Type B pancreatic cell (in vitro differentiated cells): ENCODE measurements at regions not wholly inside any gene's neighbourhood (a gene's known extent, or its start where the extent isn't known, plus 50 kb on each side); places are given as distances from the start of the nearest gene placed in this dataset.

Experiments
- DNase-seq: peaks from one replicate; pipeline ENCODE4 v3.0.0; 2021; ENCODE audit warnings: mixed read lengths; ENCODE audit not compliant: unreplicated experiment; ENCODE audit errors: extremely low spot score
- H3K27ac Mint-ChIP-seq: 2 replicates; pipeline ENCODE4 v1.8.0; 2021; ENCODE audit warnings: mild to moderate bottlenecking, mixed read lengths
- H3K27me3 Mint-ChIP-seq: 2 replicates; pipeline ENCODE4 v1.8.0; 2021; ENCODE audit warnings: mixed read lengths
- H3K36me3 Mint-ChIP-seq: 2 replicates; pipeline ENCODE4 v1.8.0; 2021; ENCODE audit warnings: mixed read lengths
- H3K4me1 Mint-ChIP-seq: one replicate; pipeline ENCODE4 v1.8.0; 2021; ENCODE audit warnings: mixed read lengths; ENCODE audit not compliant: unreplicated experiment
- H3K4me3 Mint-ChIP-seq: 2 replicates; pipeline ENCODE4 v1.8.0; 2021; ENCODE audit warnings: mild to moderate bottlenecking, mixed read lengths
- H3K9me3 Mint-ChIP-seq: 2 replicates; pipeline ENCODE4 v1.8.0; 2021; ENCODE audit warnings: mixed read lengths
- TF ChIP-seq, protein P1 (sequence below): fragments of 200-600 bp; sonication (generic); conservative IDR thresholded peaks from 2 replicates; pipeline ENCODE4 v1.5.0; 2021; ENCODE audit warnings: antibody characterized with exemption, mild to moderate bottlenecking

DNA sequence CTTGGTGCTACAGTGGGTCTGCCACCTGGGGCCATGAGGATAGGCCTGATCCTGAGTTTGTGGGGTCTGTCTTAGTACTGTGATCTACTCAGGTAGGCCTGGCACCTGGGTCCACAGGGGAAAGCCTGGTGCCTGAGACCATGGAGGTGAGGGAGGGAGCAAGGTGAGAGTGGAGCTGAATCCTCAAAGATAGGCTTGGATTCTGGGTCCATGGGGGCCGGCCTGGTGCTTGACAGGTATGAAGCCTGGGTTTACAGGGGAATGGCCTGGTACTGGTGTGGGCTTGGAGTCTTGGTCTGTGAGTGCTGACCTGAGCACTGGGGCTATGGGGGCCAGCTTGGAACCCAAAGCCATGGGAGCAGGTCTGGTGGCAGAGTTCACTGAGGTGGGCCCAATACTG lies 439.2 kb upstream of the SMARCA2 start:
- TF ChIP-seq, protein P1, sequence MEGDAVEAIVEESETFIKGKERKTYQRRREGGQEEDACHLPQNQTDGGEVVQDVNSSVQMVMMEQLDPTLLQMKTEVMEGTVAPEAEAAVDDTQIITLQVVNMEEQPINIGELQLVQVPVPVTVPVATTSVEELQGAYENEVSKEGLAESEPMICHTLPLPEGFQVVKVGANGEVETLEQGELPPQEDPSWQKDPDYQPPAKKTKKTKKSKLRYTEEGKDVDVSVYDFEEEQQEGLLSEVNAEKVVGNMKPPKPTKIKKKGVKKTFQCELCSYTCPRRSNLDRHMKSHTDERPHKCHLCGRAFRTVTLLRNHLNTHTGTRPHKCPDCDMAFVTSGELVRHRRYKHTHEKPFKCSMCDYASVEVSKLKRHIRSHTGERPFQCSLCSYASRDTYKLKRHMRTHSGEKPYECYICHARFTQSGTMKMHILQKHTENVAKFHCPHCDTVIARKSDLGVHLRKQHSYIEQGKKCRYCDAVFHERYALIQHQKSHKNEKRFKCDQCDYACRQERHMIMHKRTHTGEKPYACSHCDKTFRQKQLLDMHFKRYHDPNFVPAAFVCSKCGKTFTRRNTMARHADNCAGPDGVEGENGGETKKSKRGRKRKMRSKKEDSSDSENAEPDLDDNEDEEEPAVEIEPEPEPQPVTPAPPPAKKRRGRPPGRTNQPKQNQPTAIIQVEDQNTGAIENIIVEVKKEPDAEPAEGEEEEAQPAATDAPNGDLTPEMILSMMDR = no peak
- Mint-ChIP-seq H3K4me3 (no peak overlapping the region), H3K9me3 (no peaks in the 10 kb centered on the region)

GRCh38 chr9:1580215-1580614 lies 434.9 kb upstream of the SMARCA2 start:
- H3K27me3 Mint-ChIP-seq = no peaks in the 10 kb centered on the region
- no peaks in the 10 kb centered on the region for H3K36me3 Mint-ChIP-seq
- no peaks in the 10 kb centered on the region for H3K4me1 Mint-ChIP-seq
- H3K27ac Mint-ChIP-seq = no peak overlapping the region
- TF ChIP-seq, protein P1 = no peak
- H3K9me3 Mint-ChIP-seq = no peaks in the 10 kb centered on the region
- H3K4me3 Mint-ChIP-seq = no peak overlapping the region
- no peak for DNase-seq

More for the DNA sequence above, 439.2 kb upstream of the SMARCA2 start:
- DNase-seq = no peak
- Mint-ChIP-seq H3K27ac (no peak overlapping the region), H3K36me3 (no peaks in the 10 kb centered on the region), H3K4me1 (no peaks in the 10 kb centered on the region), H3K27me3 (no peaks in the 10 kb centered on the region)

DNA sequence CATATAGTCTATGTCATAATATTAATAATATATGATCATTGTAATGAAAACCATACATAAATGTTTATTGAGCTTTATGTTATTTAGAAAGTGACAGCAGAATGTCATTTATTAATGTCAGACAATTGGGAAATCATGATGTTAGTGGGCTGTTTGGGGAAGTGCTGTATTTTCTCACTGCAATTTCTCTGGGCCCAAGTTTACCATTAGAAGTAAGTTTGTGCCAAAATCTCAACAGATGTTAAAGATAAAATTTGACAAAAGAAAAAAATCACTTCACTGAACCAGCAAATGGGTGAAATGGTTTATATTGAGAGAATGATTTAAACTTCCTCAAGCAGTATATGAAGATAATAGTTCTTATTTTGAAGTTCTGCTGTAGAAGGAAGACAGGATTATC lies 433.2 kb upstream of the SMARCA2 start:
- no peaks in the 10 kb centered on the region for H3K9me3 Mint-ChIP-seq
- no peak overlapping the region for H3K27ac Mint-ChIP-seq
- H3K27me3 Mint-ChIP-seq = peaks cover 7% of the 10 kb centered on the region
- H3K4me1 Mint-ChIP-seq = no peaks in the 10 kb centered on the region
- TF ChIP-seq, protein P1 = no peak
- no peak for DNase-seq
- no peak overlapping the region for H3K4me3 Mint-ChIP-seq
- no peaks in the 10 kb centered on the region for H3K36me3 Mint-ChIP-seq

DNA sequence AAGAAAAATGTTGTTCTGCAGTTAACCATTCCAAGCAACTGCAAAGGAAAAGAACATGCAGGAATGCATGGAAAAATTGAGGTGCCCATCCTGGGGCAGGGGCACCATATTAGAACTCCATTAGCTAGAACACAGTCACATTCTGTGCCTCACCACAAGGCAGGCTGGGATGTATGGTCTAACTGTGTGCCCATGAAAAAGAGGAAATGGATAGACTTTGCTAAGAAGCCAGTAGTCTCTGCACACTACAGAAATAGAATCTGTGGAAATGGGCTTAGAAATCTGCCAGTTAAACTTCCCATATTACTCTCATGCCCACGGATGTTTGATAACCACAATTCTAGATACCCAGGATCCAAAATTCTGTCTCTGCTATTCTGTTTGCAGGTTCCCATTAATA lies 423.8 kb upstream of the SMARCA2 start:
- H3K36me3 Mint-ChIP-seq = no peaks in the 10 kb centered on the region
- H3K27ac Mint-ChIP-seq = no peak overlapping the region
- H3K9me3 Mint-ChIP-seq = no peaks in the 10 kb centered on the region
- H3K27me3 Mint-ChIP-seq = peaks cover 8% of the 10 kb centered on the region
- no peak for DNase-seq
- H3K4me1 Mint-ChIP-seq = no peaks in the 10 kb centered on the region
- TF ChIP-seq, protein P1 = no peak
- no peak overlapping the region for H3K4me3 Mint-ChIP-seq

DNA sequence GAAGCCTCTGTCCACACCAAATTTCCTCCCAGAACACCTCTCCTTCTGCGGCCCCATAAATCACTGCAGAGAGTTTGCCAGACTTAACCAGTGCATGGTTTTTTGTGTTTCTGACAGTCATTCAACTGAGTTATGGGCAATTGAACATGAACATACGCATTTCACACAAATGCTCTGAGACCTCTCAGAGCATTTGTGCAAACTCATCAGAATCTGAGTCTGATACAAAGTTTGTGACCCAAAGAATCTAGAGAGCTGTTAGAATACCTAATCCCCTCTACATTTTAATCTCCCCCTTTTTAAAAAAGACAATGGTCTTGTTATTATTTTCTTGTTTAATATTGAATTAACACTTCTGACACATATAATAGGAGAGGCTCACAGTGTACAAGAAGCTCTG lies 416.9 kb upstream of the SMARCA2 start:
- DNase-seq = no peak
- Mint-ChIP-seq H3K36me3 (no peaks in the 10 kb centered on the region), H3K9me3 (peaks cover 6% of the 10 kb centered on the region), H3K4me1 (no peaks in the 10 kb centered on the region), H3K27ac (peak overlapping the region; percentile 76), H3K4me3 (no peak overlapping the region), H3K27me3 (peaks cover 6% of the 10 kb centered on the region)
- TF ChIP-seq, protein P1 = no peak

- Mint-ChIP-seq H3K9me3 (peaks cover 6% of the 10 kb centered on the region), H3K27me3 (peaks cover 6% of the 10 kb centered on the region), H3K4me1 (no peaks in the 10 kb centered on the region), H3K4me3 (no peak overlapping the region), H3K27ac (no peak overlapping the region), H3K36me3 (no peaks in the 10 kb centered on the region)
- TF ChIP-seq, protein P1 = no peak
- DNase-seq = no peak
These were observed 415.2 kb upstream of the SMARCA2 start for GRCh38 chr9:1599961-1600360.
